ENCODE measurements at regions not wholly inside any gene's neighbourhood (a gene's known extent, or its start where the extent isn't known, plus 50 kb on each side); places are given as distances from the start of the nearest gene placed in this dataset.

DNA sequence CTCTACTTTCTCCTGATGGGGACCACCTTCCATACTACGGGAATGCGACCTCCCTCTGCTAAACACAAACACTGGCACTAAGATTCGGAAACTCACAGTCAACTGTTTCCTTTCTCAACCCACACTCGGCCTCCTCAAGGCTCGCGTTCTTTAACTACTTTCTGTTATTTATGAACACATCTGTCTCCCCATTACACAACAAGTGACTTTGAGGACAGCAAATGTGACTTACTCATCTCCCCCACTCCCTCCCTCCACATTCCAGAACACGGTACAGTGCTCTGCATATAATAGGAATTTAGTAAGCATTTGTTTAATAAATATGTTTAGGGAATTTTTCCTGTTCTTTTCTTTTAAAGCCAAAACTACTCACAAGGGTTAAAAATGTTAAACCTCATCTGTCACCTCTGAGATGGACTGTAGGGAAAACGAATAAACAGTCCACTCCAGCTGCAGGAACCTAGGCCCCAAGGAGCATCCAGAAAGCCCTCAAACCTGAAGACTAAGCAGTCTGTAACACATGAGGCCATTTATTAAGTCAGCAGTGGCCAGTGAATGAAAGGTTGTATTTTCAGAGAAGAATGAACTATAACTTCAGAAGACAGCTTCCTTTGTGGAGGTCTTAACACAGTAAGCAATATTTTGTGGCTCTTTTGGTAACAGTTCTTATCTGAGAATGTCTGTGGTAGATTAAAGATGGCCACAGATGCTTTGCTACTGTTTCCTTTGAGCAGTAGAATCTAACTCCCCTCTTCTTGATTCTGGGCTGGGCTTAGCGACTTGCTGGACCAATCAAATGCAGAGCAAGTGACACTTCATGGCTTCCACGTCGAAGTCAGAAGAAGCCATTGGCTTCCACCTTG, 209.6 kb upstream of the DTNBP1 start:
- Mint-ChIP-seq H3K27ac (no peak overlapping the region), H3K9me3 (no peaks in the 10 kb centered on the region)

DNA sequence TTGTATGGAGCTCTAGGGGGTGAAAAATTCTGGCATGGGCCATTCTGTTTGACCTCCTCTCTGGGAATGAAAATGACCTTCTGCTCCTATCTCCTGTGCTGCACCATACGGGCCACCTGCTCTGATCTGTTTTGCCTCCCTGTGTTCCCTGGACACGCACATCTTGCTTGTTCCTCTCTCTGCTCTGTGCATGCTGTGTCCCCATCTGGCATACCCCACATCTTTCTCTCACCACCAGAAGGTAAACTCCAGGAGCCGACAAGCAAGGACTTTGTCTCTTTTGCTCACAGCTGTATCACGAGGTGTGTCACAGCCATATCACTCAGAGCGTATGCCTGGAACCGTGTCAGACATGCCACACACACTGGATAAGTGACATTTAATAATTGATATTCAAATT, 208.4 kb upstream of the DTNBP1 start:
- Mint-ChIP-seq H3K4me3 (no peak overlapping the region), H3K27me3 (ENCODE audit: low read depth) (peaks cover 7% of the 10 kb centered on the region), H3K27ac (no peak overlapping the region), H3K4me1 (ENCODE audit: low read depth) (no peaks in the 10 kb centered on the region), H3K36me3 (ENCODE audit: low read depth) (no peaks in the 10 kb centered on the region), H3K9me3 (no peaks in the 10 kb centered on the region)
- DNase-seq, result no peak
- CTCF ChIA-PET, result no interaction called here
- intact Hi-C loops (cut with micrococcal nuclease), result no loop called here

More for the DNA sequence above, 209.6 kb upstream of the DTNBP1 start:
- CTCF ChIA-PET, result no interaction called here
- peaks cover 7% of the 10 kb centered on the region for H3K27me3 Mint-ChIP-seq (ENCODE audit: low read depth)
- intact Hi-C loops (cut with micrococcal nuclease), result no loop called here
- DNase-seq, result no peak
- peaks cover 2% of the 10 kb centered on the region for H3K4me1 Mint-ChIP-seq (ENCODE audit: low read depth)
- no peaks in the 10 kb centered on the region for H3K36me3 Mint-ChIP-seq (ENCODE audit: low read depth)
- no peak overlapping the region for H3K4me3 Mint-ChIP-seq

DNA sequence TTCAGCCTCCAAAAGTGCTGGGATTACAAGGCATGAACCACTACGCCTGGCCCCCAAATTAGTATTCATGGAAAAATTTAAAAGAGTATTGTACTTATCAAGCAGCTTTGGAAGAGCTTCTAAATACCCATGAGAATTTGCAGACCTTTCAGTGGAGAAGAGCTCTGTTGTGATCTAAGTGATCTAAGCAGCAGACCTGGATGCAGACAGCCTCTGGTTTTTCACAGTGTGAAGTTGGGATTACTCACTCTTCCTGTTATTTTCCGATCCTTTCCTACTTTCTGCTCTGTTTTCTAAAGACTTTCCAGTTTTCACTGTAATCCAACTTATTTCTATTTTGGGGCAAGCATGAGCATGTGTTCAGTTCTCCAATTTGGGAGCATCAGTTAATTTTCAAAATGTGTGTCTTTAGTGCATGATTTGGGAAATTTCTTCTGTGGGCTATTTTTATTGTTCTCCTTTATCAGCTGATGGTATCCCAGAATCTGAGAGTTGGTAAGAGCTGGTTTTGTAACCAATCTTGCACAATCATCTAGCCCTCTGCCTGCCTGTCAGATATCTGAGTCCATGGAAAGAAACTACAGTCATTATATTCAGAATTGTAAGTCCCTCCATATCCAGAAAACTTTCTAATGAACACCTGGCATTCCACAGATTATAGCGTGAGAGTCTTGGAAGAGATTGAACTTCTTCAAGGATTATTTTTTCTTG, 207.7 kb upstream of the DTNBP1 start:
- CTCF ChIA-PET, result no interaction called here
- H3K27me3 Mint-ChIP-seq (ENCODE audit: low read depth), result peaks cover 9% of the 10 kb centered on the region
- H3K36me3 Mint-ChIP-seq (ENCODE audit: low read depth), result no peaks in the 10 kb centered on the region
- H3K4me3 Mint-ChIP-seq, result no peak overlapping the region
- H3K27ac Mint-ChIP-seq, result no peak overlapping the region
- DNase-seq, result no peak
- H3K4me1 Mint-ChIP-seq (ENCODE audit: low read depth), result no peaks in the 10 kb centered on the region
- intact Hi-C loops (cut with micrococcal nuclease), result no loop called here
- no peaks in the 10 kb centered on the region for H3K9me3 Mint-ChIP-seq

DNA sequence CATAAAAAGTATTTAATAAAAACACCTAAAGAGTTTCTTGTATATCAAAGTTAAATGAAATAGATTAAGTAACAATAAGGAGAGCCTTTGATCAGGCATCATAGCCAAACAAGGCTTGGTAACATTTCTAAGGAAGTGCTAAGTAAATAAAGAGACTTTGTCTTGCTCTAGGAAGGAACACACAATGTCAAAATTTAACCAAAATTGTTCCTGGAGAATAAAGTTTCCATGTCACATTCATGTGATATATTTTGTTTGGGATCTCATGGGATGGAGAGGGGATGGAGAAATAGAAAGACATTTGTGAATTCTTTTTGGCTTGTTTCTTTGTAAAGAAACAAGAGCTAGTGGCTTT, 201.9 kb upstream of the DTNBP1 start:
- H3K36me3 Mint-ChIP-seq (ENCODE audit: low read depth), result no peaks in the 10 kb centered on the region
- no peak overlapping the region for H3K4me3 Mint-ChIP-seq
- intact Hi-C loops (cut with micrococcal nuclease), result no loop called here
- H3K9me3 Mint-ChIP-seq, result no peaks in the 10 kb centered on the region
- no peaks in the 10 kb centered on the region for H3K4me1 Mint-ChIP-seq (ENCODE audit: low read depth)
- no peak for DNase-seq
- CTCF ChIA-PET, result no interaction called here
- no peak overlapping the region for H3K27ac Mint-ChIP-seq
- peaks cover 2% of the 10 kb centered on the region for H3K27me3 Mint-ChIP-seq (ENCODE audit: low read depth)

DNA sequence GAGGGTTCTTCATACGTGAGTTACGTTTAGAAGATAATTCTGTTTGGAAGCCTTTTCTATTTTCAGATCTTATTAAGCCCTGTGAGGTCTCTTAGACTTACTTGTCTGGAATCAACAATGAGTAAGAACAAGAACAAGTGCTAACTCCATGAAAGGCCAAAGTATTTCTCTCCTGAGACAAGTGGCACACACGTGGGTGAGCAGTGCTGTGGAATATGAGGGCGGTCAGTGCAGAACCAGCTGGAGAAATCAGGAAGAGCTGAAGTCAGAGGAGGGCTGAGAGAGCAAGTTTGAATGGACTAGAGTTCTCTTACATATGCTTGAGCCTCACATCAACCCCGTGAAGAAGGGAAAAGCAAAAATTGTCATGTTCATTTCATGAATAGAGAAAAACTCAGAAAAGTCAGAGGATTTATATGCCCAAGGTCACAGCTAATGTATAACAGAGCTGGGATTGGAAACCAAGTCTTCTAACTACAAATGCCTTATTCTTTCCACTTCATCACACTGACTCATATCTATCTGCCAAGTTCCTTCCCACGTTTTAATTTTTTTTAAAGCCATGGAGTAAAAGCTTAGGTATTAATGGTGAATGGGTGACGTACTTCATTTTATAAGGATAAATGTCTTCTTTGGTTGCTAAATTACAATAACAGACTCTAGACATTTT, 201.3 kb upstream of the DTNBP1 start:
- CTCF ChIA-PET, result interaction anchor here (0.7 kb wide), 1 partner anchor 181 kb away, joined by 3 read pairs; no protein-coding TSS in a partner anchor
- Mint-ChIP-seq H3K4me3 (no peak overlapping the region), H3K9me3 (no peaks in the 10 kb centered on the region), H3K27me3 (ENCODE audit: low read depth) (peaks cover 2% of the 10 kb centered on the region), H3K4me1 (ENCODE audit: low read depth) (no peaks in the 10 kb centered on the region), H3K36me3 (ENCODE audit: low read depth) (no peaks in the 10 kb centered on the region), H3K27ac (no peak overlapping the region)
- DNase-seq, result no peak
- intact Hi-C loops (cut with micrococcal nuclease), result no loop called here

DNA sequence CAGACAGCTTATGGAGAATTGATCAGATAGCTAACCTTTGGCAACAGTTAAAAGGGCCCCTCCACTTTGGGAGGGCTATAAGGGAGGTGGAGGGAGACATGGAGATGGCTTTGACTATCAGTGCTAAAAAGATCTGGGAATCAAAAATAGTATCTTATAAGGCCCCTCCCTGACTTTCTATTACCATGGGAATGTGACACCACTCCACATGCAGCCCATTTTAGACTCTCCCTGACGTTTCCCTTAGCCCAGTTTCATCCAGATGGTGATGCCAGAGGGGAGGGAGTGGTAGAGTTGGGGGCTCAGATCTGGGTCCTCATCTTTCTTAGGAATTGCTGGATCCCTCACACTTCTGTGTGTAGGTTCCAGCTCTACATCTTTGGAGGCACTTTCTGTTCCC, 200.0 kb upstream of the DTNBP1 start:
- Mint-ChIP-seq H3K4me3 (no peak overlapping the region), H3K9me3 (no peaks in the 10 kb centered on the region), H3K36me3 (ENCODE audit: low read depth) (no peaks in the 10 kb centered on the region), H3K27me3 (ENCODE audit: low read depth) (peaks cover 2% of the 10 kb centered on the region), H3K4me1 (ENCODE audit: low read depth) (no peaks in the 10 kb centered on the region), H3K27ac (no peak overlapping the region)
- CTCF ChIA-PET, result no interaction called here
- no peak for DNase-seq
- intact Hi-C loops (cut with micrococcal nuclease), result no loop called here

DNA sequence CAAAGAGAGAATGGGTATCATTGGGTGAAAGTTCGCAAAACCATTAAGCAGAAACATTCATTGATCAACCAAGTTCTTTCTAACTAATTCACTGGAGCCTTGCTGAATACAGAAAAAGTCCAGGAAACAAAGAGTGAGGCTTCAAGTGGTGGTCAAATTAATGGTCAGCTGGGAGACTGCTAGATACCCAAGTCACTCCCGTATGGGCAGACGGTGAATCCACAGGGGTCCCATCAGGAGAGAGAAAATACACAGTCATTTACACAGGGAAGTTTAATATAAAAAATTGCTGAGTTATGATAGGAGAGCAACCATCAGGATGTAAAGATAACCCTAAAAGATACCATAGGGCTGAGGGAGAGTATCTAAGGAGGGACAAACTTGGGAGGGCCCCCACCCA, 198.7 kb upstream of the DTNBP1 start:
- H3K4me1 Mint-ChIP-seq (ENCODE audit: low read depth), result no peaks in the 10 kb centered on the region
- intact Hi-C loops (cut with micrococcal nuclease), result no loop called here
- CTCF ChIA-PET, result no interaction called here
- no peaks in the 10 kb centered on the region for H3K9me3 Mint-ChIP-seq
- no peak overlapping the region for H3K27ac Mint-ChIP-seq
- DNase-seq, result no peak
- no peak overlapping the region for H3K4me3 Mint-ChIP-seq
- H3K36me3 Mint-ChIP-seq (ENCODE audit: low read depth), result no peaks in the 10 kb centered on the region
- peaks cover 2% of the 10 kb centered on the region for H3K27me3 Mint-ChIP-seq (ENCODE audit: low read depth)

DNA sequence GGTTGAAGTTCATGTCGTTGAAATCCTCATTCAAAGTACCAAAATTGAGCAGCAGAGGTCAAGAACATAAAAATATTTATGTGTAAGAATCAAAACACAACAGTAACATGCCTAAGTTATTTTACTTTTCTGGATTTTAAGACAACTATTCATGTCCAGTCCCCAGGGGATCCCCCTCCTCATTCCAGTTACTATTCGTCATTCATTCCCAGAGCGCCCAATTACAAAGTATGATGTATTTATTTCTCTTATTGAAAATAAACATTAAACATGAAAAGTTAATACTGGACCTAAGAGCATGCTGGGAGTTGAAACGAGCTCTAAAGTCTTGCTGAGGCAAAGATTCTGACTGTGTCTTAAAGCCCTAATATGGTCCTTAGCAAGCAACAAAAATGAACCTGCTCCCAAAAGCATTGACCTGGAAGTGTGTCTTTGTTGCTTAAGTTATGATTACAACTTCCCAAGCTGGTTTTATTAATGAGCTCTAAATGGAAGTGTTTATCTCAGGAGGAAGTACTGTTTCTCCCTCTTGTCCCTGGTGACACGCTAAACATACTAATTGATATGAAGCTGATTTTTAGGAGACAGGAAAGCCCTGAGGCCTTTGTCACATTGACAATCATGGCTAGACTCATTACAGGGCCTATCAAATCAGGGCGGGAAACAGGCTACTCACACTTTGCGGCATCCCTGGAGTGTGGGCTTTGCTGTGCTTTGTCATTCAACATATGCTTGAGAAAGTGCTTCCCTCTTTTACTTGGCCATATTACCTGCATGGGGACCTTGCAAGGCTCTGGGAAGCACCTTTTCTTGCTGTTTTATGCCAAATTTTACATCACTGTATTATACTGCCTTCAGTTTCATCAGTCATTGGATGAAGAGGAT, 192.2 kb upstream of the DTNBP1 start:
- Mint-ChIP-seq H3K4me3 (no peak overlapping the region), H3K27me3 (ENCODE audit: low read depth) (no peaks in the 10 kb centered on the region), H3K9me3 (no peaks in the 10 kb centered on the region), H3K27ac (no peak overlapping the region), H3K4me1 (ENCODE audit: low read depth) (no peaks in the 10 kb centered on the region), H3K36me3 (ENCODE audit: low read depth) (no peaks in the 10 kb centered on the region)
- CTCF ChIA-PET, result no interaction called here
- no peak for DNase-seq
- intact Hi-C loops (cut with micrococcal nuclease), result no loop called here

DNA sequence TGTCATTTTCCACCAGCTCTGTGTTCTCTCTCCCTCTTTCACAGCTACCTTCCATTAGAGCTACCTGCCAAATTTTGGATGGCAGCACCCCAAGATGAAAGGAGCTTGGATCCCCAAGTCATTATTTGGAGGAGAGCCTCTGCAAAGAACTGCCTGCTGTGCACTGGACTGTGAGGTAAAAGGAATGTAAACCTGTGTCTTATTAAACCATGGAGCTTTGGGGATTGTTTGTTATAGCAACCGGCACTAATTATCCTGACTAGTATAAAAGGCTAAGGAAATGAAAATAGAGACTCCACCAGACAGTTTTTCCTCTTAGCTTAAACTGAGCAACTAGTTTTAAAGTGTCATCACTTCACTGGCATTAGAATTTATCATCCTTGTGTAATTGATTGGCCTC, 191.6 kb upstream of the DTNBP1 start:
- CTCF ChIA-PET, result no interaction called here
- Mint-ChIP-seq H3K4me3 (no peak overlapping the region), H3K4me1 (ENCODE audit: low read depth) (no peaks in the 10 kb centered on the region), H3K27me3 (ENCODE audit: low read depth) (no peaks in the 10 kb centered on the region), H3K9me3 (no peaks in the 10 kb centered on the region), H3K27ac (no peak overlapping the region), H3K36me3 (ENCODE audit: low read depth) (no peaks in the 10 kb centered on the region)
- intact Hi-C loops (cut with micrococcal nuclease), result no loop called here
- DNase-seq, result no peak

DNA sequence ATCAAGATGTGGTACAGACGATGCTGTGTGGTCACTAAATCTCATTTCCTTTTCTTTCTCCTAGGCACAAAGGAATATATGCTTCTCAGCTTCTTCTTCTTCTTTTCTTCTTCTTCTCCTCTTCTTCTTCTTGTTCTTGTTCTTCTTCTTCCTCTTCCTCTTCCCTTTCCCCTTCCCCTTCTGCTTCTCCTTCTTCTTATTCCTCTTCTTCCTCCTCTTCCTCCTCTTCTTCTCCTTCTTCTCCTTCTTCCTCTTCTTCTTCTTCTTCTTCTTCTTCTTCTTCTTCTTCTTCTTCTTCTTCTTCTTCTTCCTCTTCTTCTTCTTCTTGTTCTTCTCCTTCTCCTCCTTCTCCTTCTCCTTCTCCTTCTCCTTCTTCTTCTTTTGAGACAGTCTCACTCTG, 190.4 kb upstream of the DTNBP1 start:
- Mint-ChIP-seq H3K27ac (no peak overlapping the region), H3K36me3 (ENCODE audit: low read depth) (no peaks in the 10 kb centered on the region), H3K9me3 (no peaks in the 10 kb centered on the region), H3K27me3 (ENCODE audit: low read depth) (no peaks in the 10 kb centered on the region), H3K4me3 (no peak overlapping the region), H3K4me1 (ENCODE audit: low read depth) (no peaks in the 10 kb centered on the region)
- CTCF ChIA-PET, result no interaction called here
- intact Hi-C loops (cut with micrococcal nuclease), result no loop called here
- no peak for DNase-seq

DNA sequence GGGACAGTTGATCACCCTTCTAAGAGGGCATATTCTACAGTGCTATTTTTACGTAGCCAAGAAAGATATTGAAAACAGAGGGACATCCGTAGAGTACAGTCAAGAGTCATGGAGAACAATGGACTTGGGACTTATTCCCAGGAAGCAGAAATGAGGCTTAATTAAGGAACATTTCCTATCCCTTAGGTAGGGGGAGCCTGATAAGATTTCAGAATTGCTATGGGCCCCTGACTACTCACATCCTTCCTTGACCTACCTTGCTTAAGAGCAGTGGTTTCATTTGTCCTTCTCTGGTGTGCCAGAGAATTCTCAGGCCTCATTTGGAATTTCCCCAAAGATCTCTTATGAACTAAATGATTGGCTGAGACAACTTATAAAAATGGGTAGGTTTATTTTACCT, 189.5 kb upstream of the DTNBP1 start:
- Mint-ChIP-seq H3K27ac (no peak overlapping the region), H3K9me3 (no peaks in the 10 kb centered on the region), H3K36me3 (ENCODE audit: low read depth) (no peaks in the 10 kb centered on the region), H3K4me1 (ENCODE audit: low read depth) (no peaks in the 10 kb centered on the region), H3K27me3 (ENCODE audit: low read depth) (no peaks in the 10 kb centered on the region), H3K4me3 (no peak overlapping the region)
- CTCF ChIA-PET, result no interaction called here
- intact Hi-C loops (cut with micrococcal nuclease), result no loop called here
- DNase-seq, result no peak

DNA sequence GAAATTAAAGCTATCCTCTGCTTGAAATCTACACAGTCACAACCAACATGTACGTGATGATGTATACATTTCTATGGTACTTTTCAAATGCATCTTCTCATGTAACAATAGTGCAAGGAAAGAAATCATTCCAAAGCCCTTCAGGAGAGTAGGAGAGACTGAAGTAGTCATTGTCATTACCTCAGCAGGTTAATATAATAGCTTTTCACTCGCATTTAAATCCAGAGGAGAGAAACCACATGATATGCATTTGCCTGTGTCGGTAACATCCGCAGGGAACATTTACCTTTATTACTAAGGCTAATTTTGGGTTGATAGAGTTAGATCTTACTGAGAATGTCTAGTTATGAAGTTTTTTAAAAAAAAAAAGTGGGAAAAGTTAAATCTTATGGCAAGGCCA, 186.6 kb upstream of the DTNBP1 start:
- Mint-ChIP-seq H3K27me3 (ENCODE audit: low read depth) (no peaks in the 10 kb centered on the region), H3K4me3 (no peak overlapping the region), H3K9me3 (no peaks in the 10 kb centered on the region), H3K27ac (no peak overlapping the region), H3K36me3 (ENCODE audit: low read depth) (no peaks in the 10 kb centered on the region), H3K4me1 (ENCODE audit: low read depth) (no peaks in the 10 kb centered on the region)
- intact Hi-C loops (cut with micrococcal nuclease), result no loop called here
- CTCF ChIA-PET, result no interaction called here
- no peak for DNase-seq

Measured in activated naive CD4-positive, alpha-beta T cell treated with anti-CD3 and anti-CD28 coated beads for 36 hours (primary cell).